HCT116 (cell line): ENCODE measurements at regions not wholly inside any gene's neighbourhood (a gene's known extent, or its start where the extent isn't known, plus 50 kb on each side); places are given as distances from the start of the nearest gene placed in this dataset.

Source experiments
- ATAC-seq: fragments of 200-7000 bp; cut with Tn5 transposase; 2 replicates; pipeline ENCODE4 v1.9.1; 2020; ENCODE audit warnings: mild to moderate bottlenecking, moderate library complexity
- BruUV-seq: library from RNA; stranded (reverse); fragments of 400-500 nt; replicated peaks from 2 replicates; lab custom pipeline; 2021; lab: Mats Ljungman, UMichigan
- CTCF ChIA-PET: fragments of 300-600 bp; sonication (Branson Sonifier 250); formaldehyde crosslinking; loops from one replicate; lab custom pipeline; 2021; ENCODE audit warnings: antibody characterized with exemption; lab: Charles Lee
- POLR2A ChIA-PET: fragments of 300-600, 350-600 bp; sonication (Branson Sonifier 250); formaldehyde crosslinking; loops from one replicate; lab custom pipeline; 2021; ENCODE audit warnings: antibody characterized with exemption; lab: Charles Lee
- RAD21 ChIA-PET, 2 experiments: fragments of 300-600 bp; sonication (Branson Sonifier 250); formaldehyde crosslinking; loops; one replicate each; lab custom pipeline; 2023; ENCODE audit warnings: low total read pairs in 2 of 2; ENCODE audit not compliant: uncharacterized antibody in 2 of 2, unreplicated experiment in 2 of 2, low non-redundant PET in 1 of 2; lab: Charles Lee
- DNase-seq: peaks from one replicate; pipeline ENCODE4 v3.0.0-alpha.2; 2010; ENCODE audit warnings: low read depth, low spot score
- H2AFZ ChIP-seq: fragments of 200-600 bp; shearing (Covaris generic), sonication (generic); 2 replicates; pipeline ENCODE4 v1.6.1; 2017; ENCODE audit warnings: low read depth, mixed run types, mixed read lengths, antibody characterized with exemption, low read length; ENCODE audit not compliant: poor library complexity, severe bottlenecking
- H3K27ac ChIP-seq: 2 replicates; pipeline ENCODE4 v1.5.1; 2012; ENCODE audit warnings: low read depth, low read length
- H3K27me3 ChIP-seq: fragments of 200-600 bp; sonication (generic); 2 replicates; pipeline ENCODE4 v1.6.1; 2016; ENCODE audit warnings: mixed run types, low read length, mixed read lengths; ENCODE audit not compliant: insufficient read depth
- H3K36me3 ChIP-seq, 2 experiments: fragments of 200-500 bp in 1 of 2; fragments of 200-600 bp in 1 of 2; sonication (Bioruptor generic) in 1 of 2; sonication (generic) in 1 of 2; 2 replicates each; pipeline versions ENCODE4 v1.5.1 to v1.6.1; 2014 to 2016; ENCODE audit warnings: low read length in 2 of 2, inconsistent platforms in 1 of 2, mixed read lengths in 1 of 2, mixed run types in 1 of 2; ENCODE audit not compliant: insufficient read depth in 2 of 2, control insufficient read depth in 1 of 2
- H3K4me1 ChIP-seq, 2 experiments: fragments of 200-600 bp in 1 of 2; sonication (generic) in 1 of 2; 2 replicates each; pipeline versions ENCODE4 v1.5.1 to v1.6.1; 2012 to 2017; ENCODE audit warnings: low read length in 2 of 2, inconsistent platforms in 1 of 2, mild to moderate bottlenecking in 1 of 2, mixed read lengths in 1 of 2, mixed run types in 1 of 2, moderate library complexity in 1 of 2; ENCODE audit not compliant: insufficient read depth in 2 of 2, control insufficient read depth in 1 of 2
- H3K4me2 ChIP-seq: fragments of 200-600 bp; sonication (generic); 2 replicates; pipeline ENCODE4 v1.6.1; 2017; ENCODE audit warnings: mixed run types, low read length, mixed read lengths
- H3K4me3 ChIP-seq, 2 experiments: fragments of 200-600 bp in 1 of 2; sonication (generic) in 1 of 2; replicated peaks in 1 of 2; 2 replicates each; pipeline ENCODE4 v1.5.1; 2011 to 2016; ENCODE audit warnings: low read length in 2 of 2, control low read depth in 1 of 2, low read depth in 1 of 2, mild to moderate bottlenecking in 1 of 2, mixed read lengths in 1 of 2, mixed run types in 1 of 2
- H3K79me2 ChIP-seq: fragments of 200-600 bp; sonication (generic); 2 replicates; pipeline ENCODE4 v1.6.1; 2017; ENCODE audit warnings: mild to moderate bottlenecking, mixed run types, low read length, moderate library complexity, mixed read lengths; ENCODE audit not compliant: insufficient read depth
- H3K9ac ChIP-seq: fragments of 200-600 bp; sonication (generic); 2 replicates; pipeline ENCODE4 v1.6.1; 2016; ENCODE audit warnings: low read length, mixed read lengths
- H3K9me2 ChIP-seq: fragments of 200-600 bp; sonication (generic), shearing (Covaris generic); 2 replicates; pipeline ENCODE4 v1.6.1; 2017; ENCODE audit warnings: mixed run types, mild to moderate bottlenecking, moderate library complexity; ENCODE audit not compliant: insufficient read depth
- H3K9me3 ChIP-seq, 2 experiments: fragments of 200-500 bp in 1 of 2; fragments of 200-600 bp in 1 of 2; sonication (Bioruptor generic) in 1 of 2; sonication (generic) in 1 of 2; 2 replicates each; pipeline ENCODE4 v1.6.1; 2014 to 2017; ENCODE audit warnings: low read length in 2 of 2, mixed read lengths in 2 of 2, inconsistent platforms in 1 of 2, low read depth in 1 of 2, mild to moderate bottlenecking in 1 of 2, mixed run types in 1 of 2, moderate library complexity in 1 of 2; ENCODE audit not compliant: control insufficient read depth in 1 of 2, insufficient read depth in 1 of 2
- H4K20me1 ChIP-seq: fragments of 200-600 bp; sonication (generic), shearing (Covaris generic); 2 replicates; pipeline ENCODE4 v1.6.1; 2017; ENCODE audit warnings: mixed run types, mild to moderate bottlenecking, moderate library complexity; ENCODE audit not compliant: insufficient read depth
- EGR1 ChIP-seq: IDR thresholded peaks from 2 replicates; pipeline ENCODE4 v1.6.1; 2012; ENCODE audit warnings: low read depth
- ELF1 ChIP-seq: IDR thresholded peaks from 2 replicates; pipeline ENCODE4 v1.6.1; 2012; ENCODE audit warnings: low read depth, borderline replicate concordance
- POLR2AphosphoS5 ChIP-seq: IDR thresholded peaks from 2 replicates; pipeline ENCODE4 v1.6.1; 2011; ENCODE audit warnings: mild to moderate bottlenecking, low read depth, low read length, moderate library complexity
- YY1 ChIP-seq: IDR thresholded peaks from 2 replicates; pipeline ENCODE4 v1.6.1; 2011; ENCODE audit warnings: low read length, low read depth, moderate library complexity, mild to moderate bottlenecking; ENCODE audit not compliant: insufficient replicate concordance; ENCODE audit errors: extremely low read depth
- intact Hi-C: fragments of 100-400 bp; cut with micrococcal nuclease; formaldehyde crosslinking; loops from 2 replicates; pipeline ENCODE4 v1.10.0; 2022
- TF ChIP-seq, protein P1 (sequence below), 3 experiments: fragments of 200-600 bp in 1 of 3; sonication (generic) in 1 of 3; IDR thresholded peaks in 2 of 3; conservative IDR thresholded peaks in 1 of 3; 2 replicates each; pipeline ENCODE4 v1.5.1; 2012 to 2017; ENCODE audit warnings: low read depth in 2 of 3, low read length in 2 of 3, antibody characterized with exemption in 1 of 3, borderline replicate concordance in 1 of 3, control low read depth in 1 of 3, mild to moderate bottlenecking in 1 of 3, mixed read lengths in 1 of 3, mixed run types in 1 of 3, moderate library complexity in 1 of 3; ENCODE audit not compliant: insufficient read depth in 1 of 3
- TF ChIP-seq, protein P2 (sequence below): IDR thresholded peaks from 2 replicates; pipeline ENCODE4 v1.6.1; 2011; ENCODE audit warnings: mild to moderate bottlenecking, low read length, moderate library complexity; ENCODE audit not compliant: insufficient replicate concordance; ENCODE audit errors: extremely low read depth

DNA sequence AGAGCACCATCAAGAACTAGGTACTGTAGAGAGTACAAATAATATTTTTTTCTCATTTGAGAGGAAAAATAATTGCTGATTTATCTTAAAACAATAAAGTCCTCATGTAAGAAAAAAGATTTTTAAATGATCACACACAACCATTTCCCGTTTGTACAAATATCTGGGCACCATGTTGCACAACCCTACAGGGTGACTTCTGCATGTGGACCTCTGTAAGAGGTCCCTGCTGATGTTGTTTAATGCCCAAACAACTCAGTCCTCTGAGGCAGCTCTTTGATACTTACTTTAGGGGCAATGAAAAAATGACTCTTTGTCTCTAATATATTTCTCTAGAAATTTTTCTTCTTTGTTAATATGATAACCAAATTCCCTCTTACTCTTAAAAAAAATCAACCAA, 168.1 kb upstream of the SATB1 start:
- no peaks in the 10 kb centered on the region for H3K4me1 ChIP-seq

More for the DNA sequence above, 168.1 kb upstream of the SATB1 start:
- H3K27ac ChIP-seq: no peak overlapping the region
- no peak for DNase-seq
- RAD21 ChIA-PET: no interaction called here
- H3K9me2 ChIP-seq: no peaks in the 10 kb centered on the region
- intact Hi-C loops: no loop called here
- TF ChIP-seq, protein P1, sequence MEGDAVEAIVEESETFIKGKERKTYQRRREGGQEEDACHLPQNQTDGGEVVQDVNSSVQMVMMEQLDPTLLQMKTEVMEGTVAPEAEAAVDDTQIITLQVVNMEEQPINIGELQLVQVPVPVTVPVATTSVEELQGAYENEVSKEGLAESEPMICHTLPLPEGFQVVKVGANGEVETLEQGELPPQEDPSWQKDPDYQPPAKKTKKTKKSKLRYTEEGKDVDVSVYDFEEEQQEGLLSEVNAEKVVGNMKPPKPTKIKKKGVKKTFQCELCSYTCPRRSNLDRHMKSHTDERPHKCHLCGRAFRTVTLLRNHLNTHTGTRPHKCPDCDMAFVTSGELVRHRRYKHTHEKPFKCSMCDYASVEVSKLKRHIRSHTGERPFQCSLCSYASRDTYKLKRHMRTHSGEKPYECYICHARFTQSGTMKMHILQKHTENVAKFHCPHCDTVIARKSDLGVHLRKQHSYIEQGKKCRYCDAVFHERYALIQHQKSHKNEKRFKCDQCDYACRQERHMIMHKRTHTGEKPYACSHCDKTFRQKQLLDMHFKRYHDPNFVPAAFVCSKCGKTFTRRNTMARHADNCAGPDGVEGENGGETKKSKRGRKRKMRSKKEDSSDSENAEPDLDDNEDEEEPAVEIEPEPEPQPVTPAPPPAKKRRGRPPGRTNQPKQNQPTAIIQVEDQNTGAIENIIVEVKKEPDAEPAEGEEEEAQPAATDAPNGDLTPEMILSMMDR (IDR thresholded peaks at IDR 0.05 in 2 of 3, conservative IDR thresholded peaks at IDR 0.05 in 1 of 3; ENCODE audit: borderline replicate concordance in 1 of 3, insufficient read depth in 1 of 3, low read depth in 2 of 3, low read length in 2 of 3): no peak
- TF ChIP-seq YY1 (no peak), EGR1 (no peak), ELF1 (no peak), POLR2AphosphoS5 (no peak)
- TF ChIP-seq, protein P2, sequence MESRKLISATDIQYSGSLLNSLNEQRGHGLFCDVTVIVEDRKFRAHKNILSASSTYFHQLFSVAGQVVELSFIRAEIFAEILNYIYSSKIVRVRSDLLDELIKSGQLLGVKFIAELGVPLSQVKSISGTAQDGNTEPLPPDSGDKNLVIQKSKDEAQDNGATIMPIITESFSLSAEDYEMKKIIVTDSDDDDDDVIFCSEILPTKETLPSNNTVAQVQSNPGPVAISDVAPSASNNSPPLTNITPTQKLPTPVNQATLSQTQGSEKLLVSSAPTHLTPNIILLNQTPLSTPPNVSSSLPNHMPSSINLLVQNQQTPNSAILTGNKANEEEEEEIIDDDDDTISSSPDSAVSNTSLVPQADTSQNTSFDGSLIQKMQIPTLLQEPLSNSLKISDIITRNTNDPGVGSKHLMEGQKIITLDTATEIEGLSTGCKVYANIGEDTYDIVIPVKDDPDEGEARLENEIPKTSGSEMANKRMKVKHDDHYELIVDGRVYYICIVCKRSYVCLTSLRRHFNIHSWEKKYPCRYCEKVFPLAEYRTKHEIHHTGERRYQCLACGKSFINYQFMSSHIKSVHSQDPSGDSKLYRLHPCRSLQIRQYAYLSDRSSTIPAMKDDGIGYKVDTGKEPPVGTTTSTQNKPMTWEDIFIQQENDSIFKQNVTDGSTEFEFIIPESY: no peak
- H2AFZ ChIP-seq: no peak overlapping the region
- ATAC-seq: no peak
- H3K9ac ChIP-seq: no peak overlapping the region
- POLR2A ChIA-PET: no interaction called here
- H3K4me3 ChIP-seq: no peak overlapping the region
- no peaks in the 10 kb centered on the region for H4K20me1 ChIP-seq
- no peaks in the 10 kb centered on the region for H3K36me3 ChIP-seq
- H3K79me2 ChIP-seq: no peaks in the 10 kb centered on the region
- BruUV-seq: no TSS peak
- no peak overlapping the region for H3K4me2 ChIP-seq
- H3K9me3 ChIP-seq: no peaks in the 10 kb centered on the region
- no peaks in the 10 kb centered on the region for H3K27me3 ChIP-seq
- CTCF ChIA-PET: no interaction called here
